ENCODE measurements at regions not wholly inside any gene's neighbourhood (a gene's known extent, or its start where the extent isn't known, plus 50 kb on each side); places are given as distances from the start of the nearest gene placed in this dataset.
"Not testable (repeated sequence)": the region's sequence is repeated elsewhere in the genome, so short reads cannot be mapped to it uniquely, and the experiment has no call there.

- DNase-seq: no peak
Measured at GRCh38 chr11:96785073-96785472, 395.3 kb downstream of the JRKL start.

GRCh38 chr11:96794152-96794551 is 404.3 kb downstream of the JRKL start:
- no peak for DNase-seq

- DNase-seq: no peak
Measured at GRCh38 chr11:96798445-96798844, 408.6 kb downstream of the JRKL start.

- DNase-seq: no peak
Measured at GRCh38 chr11:96815236-96815635, 425.4 kb downstream of the JRKL start.

GRCh38 chr11:96817482-96818399 is 427.9 kb downstream of the JRKL start:
- DNase-seq: no peak

GRCh38 chr11:96827164-96827563 is 437.4 kb downstream of the JRKL start:
- no peak for DNase-seq

- DNase-seq: no peak
Measured at GRCh38 chr11:96841792-96842191, 452.0 kb downstream of the JRKL start.

GRCh38 chr11:96842731-96843130 is 452.9 kb downstream of the JRKL start:
- no peak for DNase-seq

- no peak for DNase-seq
Measured at GRCh38 chr11:96854425-96854824, 464.6 kb downstream of the JRKL start.

GRCh38 chr11:96861722-96862121 is 471.9 kb downstream of the JRKL start:
- DNase-seq: not testable (repeated sequence)

GRCh38 chr11:96863520-96863919 is 473.7 kb downstream of the JRKL start:
- DNase-seq: no peak

GRCh38 chr11:96865020-96865419 is 475.2 kb downstream of the JRKL start:
- no peak for DNase-seq

GRCh38 chr11:96869207-96869606 is 479.4 kb downstream of the JRKL start:
- DNase-seq: no peak

GRCh38 chr11:96875712-96876111 is 485.9 kb downstream of the JRKL start:
- DNase-seq: no peak

- DNase-seq: no peak
Measured at GRCh38 chr11:96878299-96879051, 488.7 kb downstream of the JRKL start.

GRCh38 chr11:96882622-96883021 is 492.8 kb downstream of the JRKL start:
- not testable (repeated sequence) for DNase-seq

- DNase-seq: no peak
Measured at GRCh38 chr11:96885405-96885804, 495.6 kb downstream of the JRKL start.

GRCh38 chr11:96885912-96886311 is 496.1 kb downstream of the JRKL start:
- no peak for DNase-seq

GRCh38 chr11:96893988-96894387 is 504.2 kb downstream of the JRKL start:
- no peak for DNase-seq

GRCh38 chr11:96894587-96894986 is 504.8 kb downstream of the JRKL start:
- no peak for DNase-seq

- DNase-seq: no peak
Measured at GRCh38 chr11:96899971-96900370, 510.2 kb downstream of the JRKL start.

GRCh38 chr11:96905143-96905542 is 515.3 kb downstream of the JRKL start:
- DNase-seq: no peak

- DNase-seq: no peak
Measured at GRCh38 chr11:96905663-96906062, 515.9 kb downstream of the JRKL start.

- no peak for DNase-seq
Measured at GRCh38 chr11:96906476-96906875, 516.7 kb downstream of the JRKL start.
